HG03159 (cell line): ENCODE measurements at regions not wholly inside any gene's neighbourhood (a gene's known extent, or its start where the extent isn't known, plus 50 kb on each side); places are given as distances from the start of the nearest gene placed in this dataset.

Source experiments
- ATAC-seq: cut with Tn5 transposase; IDR thresholded peaks from one replicate; pipeline ENCODE4 v1.9.1; 2021; ENCODE audit warnings: mild to moderate bottlenecking, moderate library complexity; ENCODE audit not compliant: unreplicated experiment

DNA sequence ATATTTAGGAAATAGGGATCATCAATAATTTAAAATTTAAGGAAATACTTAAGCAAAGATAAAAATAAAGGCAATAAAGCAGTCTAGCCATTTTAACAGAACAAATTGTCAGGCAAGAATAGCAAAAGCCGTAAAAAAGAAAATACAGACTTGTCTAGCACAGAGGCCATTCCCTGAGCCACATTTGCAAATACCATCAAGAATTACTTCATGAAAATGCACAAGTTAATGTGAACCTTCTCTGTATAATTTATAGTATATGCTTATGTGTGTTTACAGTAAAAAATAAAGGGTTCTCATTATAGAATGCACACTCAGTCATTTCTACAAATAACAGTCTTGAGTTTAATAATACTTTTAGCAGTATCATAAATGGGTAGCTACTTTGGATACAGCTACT is 505.9 kb upstream of the CPEB2 start:
- ATAC-seq: no peak

DNA sequence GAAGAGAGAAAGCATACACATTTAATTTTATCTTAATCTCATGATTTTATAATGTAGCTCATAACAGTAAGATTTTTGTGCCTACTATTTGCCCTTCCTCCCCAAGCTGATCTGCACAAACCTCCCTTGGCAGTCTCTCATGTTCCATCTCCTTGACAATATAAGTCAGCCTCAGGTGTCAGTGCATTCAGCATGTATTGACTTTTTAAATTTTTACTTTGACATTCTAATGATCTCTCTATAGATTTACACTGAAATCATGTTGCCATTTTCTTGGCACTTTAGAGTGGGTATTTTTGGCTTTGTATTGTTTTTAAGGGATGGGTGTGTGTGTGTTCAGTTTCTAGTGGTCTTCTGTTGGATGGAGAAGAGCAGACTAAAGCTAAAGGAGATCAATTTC is 505.3 kb upstream of the CPEB2 start:
- ATAC-seq: no peak

- no peak for ATAC-seq
These were observed 498.1 kb upstream of the CPEB2 start for GRCh38 chr4:14504162-14504561.

DNA sequence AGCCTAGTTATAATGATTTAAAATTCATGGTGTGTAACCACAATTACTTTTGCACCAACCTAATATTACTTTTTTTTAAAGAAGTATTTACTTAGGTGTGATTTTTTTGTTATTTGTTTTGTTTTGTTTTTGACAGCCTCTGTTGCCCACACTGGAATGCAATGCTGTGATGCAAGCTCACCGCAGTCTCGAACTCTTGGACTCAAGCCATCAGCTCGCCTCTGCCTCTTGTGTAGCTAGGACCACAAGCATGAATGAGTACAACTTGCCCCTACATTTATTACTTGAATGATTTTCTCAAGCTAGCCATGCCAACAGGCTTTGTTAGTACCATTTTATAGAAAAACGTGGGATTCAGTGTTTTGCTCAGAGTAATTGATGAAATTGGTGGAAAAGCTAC is 488.8 kb upstream of the CPEB2 start:
- no peak for ATAC-seq

GRCh38 chr4:14515556-14515955 is 486.7 kb upstream of the CPEB2 start:
- ATAC-seq: no peak

GRCh38 chr4:14518136-14518535 is 484.1 kb upstream of the CPEB2 start:
- ATAC-seq: no peak

GRCh38 chr4:14520171-14520570 is 482.1 kb upstream of the CPEB2 start:
- ATAC-seq: no peak

DNA sequence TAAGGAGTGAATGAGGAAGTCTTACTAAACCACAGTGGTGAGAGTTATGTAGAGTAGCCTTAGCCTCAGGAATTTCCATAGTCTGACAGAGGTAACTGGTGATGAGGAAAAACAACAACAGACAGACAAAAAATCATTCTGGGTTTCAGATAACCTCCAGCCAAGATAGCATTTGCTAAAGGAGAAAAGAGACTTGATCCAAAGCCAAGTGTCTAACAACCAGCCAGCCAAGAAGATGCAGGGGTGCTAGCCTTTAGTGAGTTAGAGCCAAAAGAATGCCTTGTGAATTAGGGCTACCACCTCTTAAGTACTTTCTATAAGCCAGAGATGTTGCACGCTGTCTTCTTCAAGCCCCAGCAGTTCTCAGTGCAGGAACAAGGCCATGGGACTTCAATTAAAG is 478.0 kb upstream of the CPEB2 start:
- ATAC-seq: no peak

- no peak for ATAC-seq
These were observed 473.4 kb upstream of the CPEB2 start for GRCh38 chr4:14528918-14529317.

DNA sequence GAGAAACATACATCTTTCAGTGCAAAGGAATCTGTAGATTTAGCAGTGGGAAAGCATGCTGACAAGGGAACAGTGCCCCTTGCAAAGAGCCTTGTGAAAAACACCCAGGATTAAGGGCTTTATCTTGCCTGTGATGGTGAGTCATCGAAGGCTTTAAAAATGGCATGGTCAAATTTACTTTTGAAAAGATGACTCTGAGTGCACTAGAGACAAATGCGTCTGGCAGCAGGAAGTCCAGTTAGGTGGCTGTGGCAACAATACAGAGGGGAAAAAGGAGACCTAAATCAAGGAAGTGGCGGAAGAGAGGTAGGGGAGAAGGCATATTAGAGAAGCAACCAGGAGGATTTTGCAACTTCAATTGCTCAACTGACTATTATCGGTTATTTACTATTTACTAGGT is 472.6 kb upstream of the CPEB2 start:
- ATAC-seq: no peak

DNA sequence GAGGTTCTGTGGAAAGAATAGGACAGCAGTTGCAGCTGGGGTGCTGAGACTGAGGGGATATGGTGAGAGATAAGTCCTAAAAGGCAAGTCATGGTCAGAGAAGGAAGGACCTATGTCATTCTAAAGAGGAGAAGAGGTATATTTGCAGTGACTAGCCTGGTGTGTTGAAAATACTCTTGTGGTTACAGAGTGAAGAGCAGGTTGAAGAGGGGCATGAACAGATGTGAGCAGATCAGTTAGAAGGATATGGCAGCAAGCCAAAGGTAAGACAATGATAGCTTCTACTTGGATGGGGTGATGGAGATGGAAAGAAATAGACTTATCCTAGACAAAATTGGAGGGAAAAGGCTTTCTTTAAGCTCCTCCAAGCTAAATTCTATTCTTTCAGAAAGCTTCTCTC is 469.8 kb upstream of the CPEB2 start:
- ATAC-seq: no peak

DNA sequence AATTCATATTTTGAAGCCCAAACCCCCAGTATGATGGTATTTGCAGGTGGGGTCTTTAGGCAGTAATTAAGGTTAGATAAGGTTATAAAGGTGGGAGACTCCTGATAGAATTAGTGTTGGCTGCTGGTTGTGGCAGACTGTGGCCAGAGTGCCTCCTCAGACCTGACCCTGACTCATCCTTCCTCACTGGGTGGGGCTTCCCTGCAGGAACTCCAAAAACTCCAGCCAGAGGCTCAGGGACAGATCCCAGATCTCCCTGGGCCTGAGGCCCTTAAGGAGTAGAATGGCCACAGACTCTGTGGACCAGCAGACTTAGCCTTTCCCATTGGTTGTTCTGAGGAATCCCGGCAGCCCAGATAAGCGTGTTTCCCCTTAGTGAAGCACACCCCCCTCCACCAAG is 463.0 kb upstream of the CPEB2 start:
- ATAC-seq: no peak

DNA sequence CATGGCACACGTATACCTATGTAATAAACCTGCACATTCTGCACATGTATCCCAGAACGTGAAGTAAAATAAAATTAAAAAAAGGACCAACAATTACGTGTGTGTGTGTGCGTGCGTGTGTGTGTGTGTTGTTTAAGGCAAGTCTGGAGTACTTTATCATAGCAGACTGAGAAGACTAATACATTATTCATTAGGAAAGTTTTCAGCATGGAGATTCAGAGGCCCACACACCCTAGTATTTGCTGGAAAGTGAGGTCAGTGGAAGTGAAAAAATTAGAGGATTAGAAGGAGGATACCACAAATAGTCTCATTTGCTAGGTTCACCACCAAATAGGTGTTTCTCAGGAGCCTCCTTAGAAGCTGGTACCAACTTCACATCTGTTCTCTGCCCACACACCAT is 457.1 kb upstream of the CPEB2 start:
- ATAC-seq: no peak

DNA sequence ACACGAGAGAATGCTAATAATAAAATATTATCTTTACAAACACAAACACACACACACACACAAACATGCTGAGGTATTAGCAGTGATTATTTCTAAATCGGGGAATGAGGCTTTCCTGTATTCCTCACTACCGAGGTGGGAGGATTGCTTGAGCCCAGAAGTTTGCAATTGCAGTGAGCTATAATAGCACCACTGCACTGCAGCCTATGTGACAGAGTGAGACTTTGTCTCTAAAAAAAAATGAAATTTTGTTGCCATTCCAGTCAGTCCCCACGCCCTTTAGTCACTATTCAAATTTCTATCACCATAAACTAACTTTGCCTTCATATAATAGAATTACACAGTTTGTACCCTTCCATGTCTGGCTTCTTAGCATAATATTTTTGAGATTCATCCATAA is 456.5 kb upstream of the CPEB2 start:
- no peak for ATAC-seq

DNA sequence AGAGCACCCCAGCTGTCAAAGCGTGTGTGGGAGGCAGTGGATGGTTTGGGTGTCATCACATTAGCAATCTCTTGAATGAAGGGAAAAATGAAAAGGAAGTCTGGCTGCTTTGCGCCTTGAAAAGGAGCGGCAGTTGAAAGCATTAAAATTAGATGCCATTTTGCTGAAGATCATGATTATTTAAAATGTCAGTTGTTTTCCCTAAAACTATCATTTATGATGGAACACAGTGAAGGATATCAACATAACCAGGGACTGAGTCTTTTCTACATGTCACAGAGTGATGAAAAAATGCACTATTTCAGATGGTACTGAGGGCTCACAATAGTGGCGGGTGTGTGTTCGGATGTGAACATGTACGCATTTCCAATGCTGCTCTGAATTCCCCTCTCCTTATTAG is 450.2 kb upstream of the CPEB2 start:
- no peak for ATAC-seq

- no peak for ATAC-seq
These were observed 442.6 kb upstream of the CPEB2 start for GRCh38 chr4:14559646-14560045.

GRCh38 chr4:14560577-14560976 is 441.7 kb upstream of the CPEB2 start:
- ATAC-seq: no peak

DNA sequence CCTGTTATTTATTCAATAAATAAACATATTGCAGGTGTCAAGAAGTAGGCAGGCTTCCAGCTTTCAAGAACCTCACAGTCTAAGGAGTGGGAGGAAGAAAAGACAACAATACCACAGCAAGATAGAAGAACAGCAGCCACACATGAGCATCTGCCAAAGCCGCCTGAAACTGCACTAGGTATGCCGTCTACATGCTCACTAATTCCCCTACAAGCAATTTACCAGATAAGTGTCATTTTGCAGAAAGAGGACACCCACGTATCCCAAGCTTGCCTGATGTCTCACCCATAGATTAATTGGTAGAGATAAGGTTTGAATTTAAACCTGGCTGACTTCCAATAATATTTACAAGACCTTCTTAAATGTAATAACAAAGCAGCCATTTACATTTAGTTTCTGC is 439.4 kb upstream of the CPEB2 start:
- no peak for ATAC-seq

- ATAC-seq: no peak
These were observed 438.0 kb upstream of the CPEB2 start for GRCh38 chr4:14564281-14564680.

DNA sequence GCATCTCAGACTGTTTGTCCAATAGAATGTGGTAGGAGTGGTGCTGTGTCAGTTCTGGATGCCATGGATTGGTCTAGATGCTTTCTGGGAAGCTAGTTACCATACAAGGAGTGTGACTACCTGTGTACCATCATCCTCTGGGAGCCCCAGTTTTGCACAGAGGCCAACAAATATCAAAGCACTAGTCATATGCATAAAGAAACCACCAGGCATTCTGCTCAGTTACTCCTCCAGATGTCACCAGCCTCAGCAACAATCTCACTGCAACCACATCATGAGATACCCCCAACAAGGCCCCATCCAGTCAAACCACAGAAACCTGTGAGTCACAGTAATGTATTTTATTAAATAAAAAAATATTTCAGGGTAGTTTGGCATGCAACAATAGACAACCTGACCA is 435.8 kb upstream of the CPEB2 start:
- ATAC-seq: no peak

DNA sequence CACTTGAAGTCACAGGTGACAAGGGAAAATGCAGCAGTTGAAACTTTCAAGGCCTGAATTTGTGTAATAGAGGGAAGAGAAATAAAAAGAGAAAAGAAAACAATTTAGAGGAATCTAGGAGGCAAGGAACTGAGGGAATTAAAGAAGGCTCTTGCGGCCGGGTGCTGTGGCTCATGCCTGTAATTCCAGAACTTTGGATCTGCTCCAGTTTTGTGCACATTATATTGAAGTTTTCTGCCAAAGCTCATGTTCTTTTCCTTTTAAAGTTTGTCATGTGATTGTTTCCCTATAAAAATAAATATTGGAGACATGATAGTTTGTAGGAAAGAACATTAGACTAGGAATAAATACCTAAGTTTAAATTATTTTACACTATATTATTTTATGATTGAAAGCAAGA is 433.9 kb upstream of the CPEB2 start:
- no peak for ATAC-seq

GRCh38 chr4:14575289-14575688 is 427.0 kb upstream of the CPEB2 start:
- no peak for ATAC-seq

GRCh38 chr4:14575919-14576318 is 426.4 kb upstream of the CPEB2 start:
- no peak for ATAC-seq

DNA sequence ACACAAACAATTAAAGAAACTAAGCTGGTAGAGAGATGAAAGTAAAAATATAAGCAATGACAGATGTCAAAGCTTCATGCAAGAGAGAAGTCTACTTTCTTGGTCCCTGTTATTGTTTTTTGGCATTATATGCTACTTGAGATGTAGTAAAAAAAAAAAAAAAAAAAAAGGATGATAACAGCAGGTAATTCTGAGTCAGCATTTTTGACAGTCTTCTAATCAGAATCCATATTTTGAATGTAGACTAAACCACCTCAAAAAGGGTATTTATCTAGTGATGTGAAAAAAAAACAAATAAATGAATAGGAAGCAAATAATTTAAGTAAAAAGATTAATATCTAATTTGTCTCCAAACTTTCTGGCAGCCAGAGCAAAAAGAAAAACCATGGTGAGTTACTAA is 422.2 kb upstream of the CPEB2 start:
- no peak for ATAC-seq
